ENCODE measurements at regions not wholly inside any gene's neighbourhood (a gene's known extent, or its start where the extent isn't known, plus 50 kb on each side); places are given as distances from the start of the nearest gene placed in this dataset.

DNA sequence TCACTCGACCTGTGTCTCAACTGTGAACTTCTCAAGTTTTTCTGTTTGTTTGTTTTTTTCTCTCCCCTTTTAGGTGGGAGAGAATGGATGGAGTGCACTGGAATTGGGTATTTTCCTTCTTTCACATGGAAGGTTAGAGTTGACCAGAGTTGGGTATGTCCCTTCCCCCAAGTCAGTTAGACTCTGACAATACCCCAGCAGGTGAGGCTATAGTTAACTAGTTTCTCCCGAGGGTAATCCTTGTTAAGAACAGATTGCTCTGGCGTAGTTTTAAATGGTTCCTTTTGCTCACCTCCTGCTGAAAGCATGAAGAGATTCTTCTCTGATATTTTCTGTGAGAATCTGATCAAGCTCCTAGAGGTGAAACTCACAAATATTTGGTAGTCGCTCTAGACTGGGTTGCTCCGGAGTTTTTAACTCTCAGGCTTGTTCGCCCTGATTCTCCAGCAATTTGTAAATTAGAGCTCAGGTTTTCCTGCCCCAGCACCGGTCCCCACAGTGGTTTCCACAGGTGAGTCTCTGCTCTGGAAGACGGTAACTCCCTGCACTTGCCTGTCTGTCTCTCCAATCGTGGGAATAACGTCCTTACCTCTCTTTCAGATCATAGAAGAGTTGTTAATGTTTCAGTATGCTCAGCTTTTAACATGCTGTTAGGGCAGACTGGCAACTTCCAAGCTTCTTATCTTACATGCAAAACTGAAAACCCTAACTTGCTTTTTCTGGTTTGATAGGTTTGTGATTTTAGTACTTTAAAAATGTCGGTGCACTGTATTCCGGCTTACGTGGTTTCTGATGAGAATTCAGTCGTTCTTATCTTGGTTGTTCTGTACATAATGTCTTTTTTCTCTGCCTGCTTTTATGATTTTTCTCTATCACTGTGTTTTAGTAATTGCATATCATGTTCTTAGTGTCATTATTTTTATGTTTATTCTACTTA, 111.2 kb upstream of the HIVEP1 start:
- ChIA-PET CTCF (ENCODE audit: unreplicated experiment) (no interaction called here), POLR2A (interaction anchor here (0.6 kb wide), 1 partner anchor 96 kb away, joined by 4 read pairs; no protein-coding TSS in a partner anchor)
- no peaks in the 10 kb centered on the region for H4K20me1 ChIP-seq (ENCODE audit: insufficient read depth, low read length)
- H3K79me2 ChIP-seq (ENCODE audit: insufficient read depth, low read depth, low read length) = no peaks in the 10 kb centered on the region
- no TSS peak for BruUV-seq (replicated peaks)
- no peak overlapping the region for H2AFZ ChIP-seq (ENCODE audit: low read length)
- intact Hi-C loops (cut with micrococcal nuclease; ENCODE audit: unreplicated experiment) = no loop called here
- no peaks in the 10 kb centered on the region for H3K9me3 ChIP-seq (ENCODE audit: low read length)
- no peaks in the 10 kb centered on the region for H3K9me2 ChIP-seq (ENCODE audit: insufficient read depth, low read length)
- H3K27ac ChIP-seq (ENCODE audit: low read depth, low read length, poor library complexity, severe bottlenecking) = no peak overlapping the region
- no peak for DNase-seq (ENCODE audit: low spot score)
- no peaks in the 10 kb centered on the region for H3K4me1 ChIP-seq (ENCODE audit: insufficient read depth, low read length, poor library complexity, severe bottlenecking)
- no peak overlapping the region for H3K4me3 ChIP-seq (ENCODE audit: low read depth, low read length, poor library complexity, severe bottlenecking)
- H3K36me3 ChIP-seq (ENCODE audit: insufficient read depth, low read length) = no peaks in the 10 kb centered on the region
- no peak overlapping the region for H3K4me2 ChIP-seq (ENCODE audit: low read length)
- TF ChIP-seq EZH2phosphoT487 (IDR thresholded peaks at IDR 0.05; ENCODE audit: borderline replicate concordance, low read depth, low read length) = no peak
- TF ChIP-seq, protein P1, sequence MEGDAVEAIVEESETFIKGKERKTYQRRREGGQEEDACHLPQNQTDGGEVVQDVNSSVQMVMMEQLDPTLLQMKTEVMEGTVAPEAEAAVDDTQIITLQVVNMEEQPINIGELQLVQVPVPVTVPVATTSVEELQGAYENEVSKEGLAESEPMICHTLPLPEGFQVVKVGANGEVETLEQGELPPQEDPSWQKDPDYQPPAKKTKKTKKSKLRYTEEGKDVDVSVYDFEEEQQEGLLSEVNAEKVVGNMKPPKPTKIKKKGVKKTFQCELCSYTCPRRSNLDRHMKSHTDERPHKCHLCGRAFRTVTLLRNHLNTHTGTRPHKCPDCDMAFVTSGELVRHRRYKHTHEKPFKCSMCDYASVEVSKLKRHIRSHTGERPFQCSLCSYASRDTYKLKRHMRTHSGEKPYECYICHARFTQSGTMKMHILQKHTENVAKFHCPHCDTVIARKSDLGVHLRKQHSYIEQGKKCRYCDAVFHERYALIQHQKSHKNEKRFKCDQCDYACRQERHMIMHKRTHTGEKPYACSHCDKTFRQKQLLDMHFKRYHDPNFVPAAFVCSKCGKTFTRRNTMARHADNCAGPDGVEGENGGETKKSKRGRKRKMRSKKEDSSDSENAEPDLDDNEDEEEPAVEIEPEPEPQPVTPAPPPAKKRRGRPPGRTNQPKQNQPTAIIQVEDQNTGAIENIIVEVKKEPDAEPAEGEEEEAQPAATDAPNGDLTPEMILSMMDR (conservative IDR thresholded peaks at IDR 0.05; ENCODE audit: low read length) = no peak

DNA sequence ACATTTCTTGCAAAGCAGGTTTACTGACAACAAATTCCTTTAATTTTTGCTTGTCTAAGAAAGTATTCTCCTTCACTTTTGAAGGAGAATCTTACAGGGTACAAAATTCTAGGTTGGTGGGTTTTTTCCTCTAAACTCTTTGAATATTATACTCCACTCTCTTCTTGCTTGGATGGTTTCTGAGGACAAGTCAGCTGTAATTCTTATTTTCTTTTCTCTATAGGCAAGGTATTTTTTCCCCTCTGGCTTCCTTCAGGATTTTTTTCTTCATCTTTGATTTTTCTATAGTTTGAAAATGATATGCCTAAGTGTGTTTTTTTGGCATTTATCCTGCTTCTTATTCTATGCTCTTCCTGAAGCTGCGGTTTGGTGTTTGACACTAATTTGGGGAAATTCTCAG, 112.5 kb upstream of the HIVEP1 start:
- no peak for DNase-seq (ENCODE audit: low spot score)
- no TSS peak for BruUV-seq (replicated peaks)
- Histone ChIP-seq H3K4me2 (ENCODE audit: low read length) (no peak overlapping the region), H4K20me1 (ENCODE audit: insufficient read depth, low read length) (no peaks in the 10 kb centered on the region), H3K4me1 (ENCODE audit: insufficient read depth, low read length, poor library complexity, severe bottlenecking) (no peaks in the 10 kb centered on the region), H3K27ac (ENCODE audit: low read depth, low read length, poor library complexity, severe bottlenecking) (no peak overlapping the region), H3K79me2 (ENCODE audit: insufficient read depth, low read depth, low read length) (no peaks in the 10 kb centered on the region), H3K4me3 (ENCODE audit: low read depth, low read length, poor library complexity, severe bottlenecking) (no peak overlapping the region), H3K9me3 (ENCODE audit: low read length) (no peaks in the 10 kb centered on the region), H2AFZ (ENCODE audit: low read length) (no peak overlapping the region), H3K9me2 (ENCODE audit: insufficient read depth, low read length) (no peaks in the 10 kb centered on the region), H3K36me3 (ENCODE audit: insufficient read depth, low read length) (no peaks in the 10 kb centered on the region)
- ChIA-PET CTCF (ENCODE audit: unreplicated experiment) (no interaction called here), POLR2A (interaction anchor here (0.6 kb wide), 1 partner anchor 22 kb away, joined by 3 read pairs; no protein-coding TSS in a partner anchor)
- intact Hi-C loops (cut with micrococcal nuclease; ENCODE audit: unreplicated experiment) = no loop called here
- no peak for TF ChIP-seq EZH2phosphoT487 (IDR thresholded peaks at IDR 0.05; ENCODE audit: borderline replicate concordance, low read depth, low read length)
- TF ChIP-seq, protein P1 (conservative IDR thresholded peaks at IDR 0.05; ENCODE audit: low read length) = no peak

DNA sequence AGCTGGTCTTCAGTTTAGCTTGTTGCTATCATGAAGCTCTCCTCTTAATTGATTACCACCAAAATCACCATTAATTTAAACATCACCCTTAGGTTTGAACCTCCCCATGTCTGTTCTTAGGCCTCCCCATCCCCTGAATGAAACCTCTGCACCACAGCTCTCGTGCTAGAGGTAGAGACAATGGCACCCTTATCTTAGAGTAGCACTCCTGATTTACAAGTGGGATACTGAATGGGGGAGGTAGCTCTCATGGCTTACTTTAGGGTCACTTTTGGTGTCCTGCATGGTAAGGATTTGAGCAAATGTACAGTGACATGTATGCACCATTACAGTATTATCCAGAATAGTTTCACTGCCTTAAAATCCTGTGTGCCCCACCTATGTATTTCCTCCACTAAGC, 115.6 kb upstream of the ADTRP start:
- H3K9me2 ChIP-seq (ENCODE audit: insufficient read depth, low read length) = no peaks in the 10 kb centered on the region
- no peak overlapping the region for H3K4me2 ChIP-seq (ENCODE audit: low read length)
- no peak overlapping the region for H3K4me3 ChIP-seq (ENCODE audit: low read depth, low read length, poor library complexity, severe bottlenecking)
- H3K4me1 ChIP-seq (ENCODE audit: insufficient read depth, low read length, poor library complexity, severe bottlenecking) = no peaks in the 10 kb centered on the region
- ChIA-PET CTCF (ENCODE audit: unreplicated experiment) (no interaction called here), POLR2A (no interaction called here)
- intact Hi-C loops (cut with micrococcal nuclease; ENCODE audit: unreplicated experiment) = no loop called here
- BruUV-seq (replicated peaks) = no TSS peak
- no peaks in the 10 kb centered on the region for H4K20me1 ChIP-seq (ENCODE audit: insufficient read depth, low read length)
- no peak overlapping the region for H3K27ac ChIP-seq (ENCODE audit: low read depth, low read length, poor library complexity, severe bottlenecking)
- DNase-seq (ENCODE audit: low spot score) = no peak
- H3K36me3 ChIP-seq (ENCODE audit: insufficient read depth, low read length) = no peaks in the 10 kb centered on the region
- no peak for TF ChIP-seq EZH2phosphoT487 (IDR thresholded peaks at IDR 0.05; ENCODE audit: borderline replicate concordance, low read depth, low read length)
- TF ChIP-seq, protein P1 (conservative IDR thresholded peaks at IDR 0.05; ENCODE audit: low read length) = no peak
- no peak overlapping the region for H2AFZ ChIP-seq (ENCODE audit: low read length)
- H3K9me3 ChIP-seq (ENCODE audit: low read length) = no peaks in the 10 kb centered on the region
- H3K79me2 ChIP-seq (ENCODE audit: insufficient read depth, low read depth, low read length) = no peaks in the 10 kb centered on the region

Data from OCI-LY7 (cell line).